Type B pancreatic cell (in vitro differentiated cells): ENCODE measurements at regions not wholly inside any gene's neighbourhood (a gene's known extent, or its start where the extent isn't known, plus 50 kb on each side); places are given as distances from the start of the nearest gene placed in this dataset.

Experiments
- DNase-seq: peaks from one replicate; pipeline ENCODE4 v3.0.0; 2021; ENCODE audit warnings: mixed read lengths; ENCODE audit not compliant: unreplicated experiment; ENCODE audit errors: extremely low spot score
- H3K27ac Mint-ChIP-seq: 2 replicates; pipeline ENCODE4 v1.8.0; 2021; ENCODE audit warnings: mild to moderate bottlenecking, mixed read lengths
- H3K27me3 Mint-ChIP-seq: 2 replicates; pipeline ENCODE4 v1.8.0; 2021; ENCODE audit warnings: mixed read lengths
- H3K36me3 Mint-ChIP-seq: 2 replicates; pipeline ENCODE4 v1.8.0; 2021; ENCODE audit warnings: mixed read lengths
- H3K4me1 Mint-ChIP-seq: one replicate; pipeline ENCODE4 v1.8.0; 2021; ENCODE audit warnings: mixed read lengths; ENCODE audit not compliant: unreplicated experiment
- H3K4me3 Mint-ChIP-seq: 2 replicates; pipeline ENCODE4 v1.8.0; 2021; ENCODE audit warnings: mild to moderate bottlenecking, mixed read lengths
- H3K9me3 Mint-ChIP-seq: 2 replicates; pipeline ENCODE4 v1.8.0; 2021; ENCODE audit warnings: mixed read lengths
- CTCF ChIP-seq: fragments of 200-600 bp; sonication (generic); conservative IDR thresholded peaks from 2 replicates; pipeline ENCODE4 v1.5.0; 2021; ENCODE audit warnings: antibody characterized with exemption, mild to moderate bottlenecking

GRCh38 chr20:46797206-46797605 lies 87.8 kb downstream of the SLC2A10 start:
- H3K27me3 Mint-ChIP-seq, result peaks cover 7% of the 10 kb centered on the region
- no peaks in the 10 kb centered on the region for H3K4me1 Mint-ChIP-seq
- no peak for DNase-seq
- peak overlapping the region; percentile 16 for H3K4me3 Mint-ChIP-seq
- no peaks in the 10 kb centered on the region for H3K9me3 Mint-ChIP-seq
- H3K36me3 Mint-ChIP-seq, result no peaks in the 10 kb centered on the region
- no peak for TF ChIP-seq CTCF
- peak overlapping the region; percentile 69 for H3K27ac Mint-ChIP-seq

GRCh38 chr20:46798430-46798829 lies 89.0 kb downstream of the SLC2A10 start:
- no peaks in the 10 kb centered on the region for H3K36me3 Mint-ChIP-seq
- no peak overlapping the region for H3K27ac Mint-ChIP-seq
- H3K4me1 Mint-ChIP-seq, result peaks cover 8% of the 10 kb centered on the region
- peaks cover 13% of the 10 kb centered on the region for H3K27me3 Mint-ChIP-seq
- no peaks in the 10 kb centered on the region for H3K9me3 Mint-ChIP-seq
- H3K4me3 Mint-ChIP-seq, result no peak overlapping the region
- TF ChIP-seq CTCF, result no peak
- no peak for DNase-seq

- Mint-ChIP-seq H3K9me3 (no peaks in the 10 kb centered on the region), H3K4me3 (no peak overlapping the region), H3K27me3 (peaks cover 13% of the 10 kb centered on the region), H3K27ac (no peak overlapping the region), H3K36me3 (no peaks in the 10 kb centered on the region), H3K4me1 (peaks cover 8% of the 10 kb centered on the region)
- DNase-seq, result no peak
- no peak for TF ChIP-seq CTCF
Observed at GRCh38 chr20:46799781-46800408, 90.4 kb downstream of the SLC2A10 start.

- H3K4me3 Mint-ChIP-seq, result no peak overlapping the region
- H3K27me3 Mint-ChIP-seq, result peaks cover 13% of the 10 kb centered on the region
- no peak for TF ChIP-seq CTCF
- H3K4me1 Mint-ChIP-seq, result peaks cover 8% of the 10 kb centered on the region
- no peaks in the 10 kb centered on the region for H3K36me3 Mint-ChIP-seq
- no peak for DNase-seq
- no peaks in the 10 kb centered on the region for H3K9me3 Mint-ChIP-seq
- H3K27ac Mint-ChIP-seq, result no peak overlapping the region
Observed at GRCh38 chr20:46800409-46800804, 91.0 kb downstream of the SLC2A10 start.

GRCh38 chr20:46801003-46801702 lies 91.7 kb downstream of the SLC2A10 start:
- Mint-ChIP-seq H3K27me3 (peaks cover 13% of the 10 kb centered on the region), H3K9me3 (no peaks in the 10 kb centered on the region), H3K4me1 (peaks cover 8% of the 10 kb centered on the region), H3K36me3 (no peaks in the 10 kb centered on the region), H3K4me3 (no peak overlapping the region), H3K27ac (no peak overlapping the region)
- no peak for DNase-seq
- TF ChIP-seq CTCF, result no peak
